ENCODE measurements at regions not wholly inside any gene's neighbourhood (a gene's known extent, or its start where the extent isn't known, plus 50 kb on each side); places are given as distances from the start of the nearest gene placed in this dataset.
"Not testable (repeated sequence)": the region's sequence is repeated elsewhere in the genome, so short reads cannot be mapped to it uniquely, and the experiment has no call there.

- no peak for TF ChIP-seq CTCF (conservative IDR thresholded peaks at IDR 0.05)
- no peak overlapping the region for H3K27ac ChIP-seq
Observed at GRCh38 chrX:39491548-39492297, 606.0 kb downstream of the BCOR start.

- no peak for TF ChIP-seq CTCF (conservative IDR thresholded peaks at IDR 0.05)
- H3K27ac ChIP-seq = no peak overlapping the region
Observed at GRCh38 chrX:39492497-39493162, 605.1 kb downstream of the BCOR start.

GRCh38 chrX:39493168-39493567 lies 604.6 kb downstream of the BCOR start:
- no peak overlapping the region for H3K27ac ChIP-seq
- no peak for TF ChIP-seq CTCF (conservative IDR thresholded peaks at IDR 0.05)

GRCh38 chrX:39497117-39497516 lies 600.6 kb downstream of the BCOR start:
- H3K27ac ChIP-seq = not testable (repeated sequence)

- TF ChIP-seq CTCF (conservative IDR thresholded peaks at IDR 0.05) = no peak
- no peak overlapping the region for H3K27ac ChIP-seq
Observed at GRCh38 chrX:39497702-39498265, 600.0 kb downstream of the BCOR start.

GRCh38 chrX:39499996-39500395 lies 597.8 kb downstream of the BCOR start:
- H3K27ac ChIP-seq = no peak overlapping the region
- TF ChIP-seq CTCF (conservative IDR thresholded peaks at IDR 0.05) = no peak

GRCh38 chrX:39501822-39502221 lies 595.9 kb downstream of the BCOR start:
- no peak overlapping the region for H3K27ac ChIP-seq
- TF ChIP-seq CTCF (conservative IDR thresholded peaks at IDR 0.05) = no peak

- TF ChIP-seq CTCF (conservative IDR thresholded peaks at IDR 0.05) = no peak
- H3K27ac ChIP-seq = no peak overlapping the region
Observed at GRCh38 chrX:39502486-39502885, 595.3 kb downstream of the BCOR start.

Measured in VCaP (cell line).